ENCODE measurements at regions not wholly inside any gene's neighbourhood (a gene's known extent, or its start where the extent isn't known, plus 50 kb on each side); places are given as distances from the start of the nearest gene placed in this dataset.

DNA sequence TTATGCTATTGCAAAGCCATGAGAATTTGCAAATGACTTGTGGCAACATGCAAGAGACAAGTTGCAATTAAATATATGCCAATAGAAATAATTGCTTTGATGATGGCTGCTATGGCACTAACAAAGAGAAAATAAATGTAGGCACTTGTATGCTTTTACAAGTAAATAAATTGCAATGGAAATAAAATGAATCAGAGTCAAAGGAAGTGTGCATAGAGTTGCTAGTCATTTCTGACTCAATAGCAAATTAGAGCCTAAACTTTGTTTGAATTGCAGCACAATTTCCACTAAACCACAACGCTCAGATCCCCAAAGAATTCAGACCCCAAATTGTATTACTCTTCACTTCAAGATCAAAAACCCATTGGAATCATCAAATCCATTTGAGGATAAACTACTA lies 792.1 kb upstream of the ARGLU1 start:
- TF ChIP-seq, protein P1, sequence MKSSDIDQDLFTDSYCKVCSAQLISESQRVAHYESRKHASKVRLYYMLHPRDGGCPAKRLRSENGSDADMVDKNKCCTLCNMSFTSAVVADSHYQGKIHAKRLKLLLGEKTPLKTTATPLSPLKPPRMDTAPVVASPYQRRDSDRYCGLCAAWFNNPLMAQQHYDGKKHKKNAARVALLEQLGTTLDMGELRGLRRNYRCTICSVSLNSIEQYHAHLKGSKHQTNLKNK (CRISPR knock-in tag; IDR thresholded peaks at IDR 0.05): no peak
- TF ChIP-seq, protein P2, sequence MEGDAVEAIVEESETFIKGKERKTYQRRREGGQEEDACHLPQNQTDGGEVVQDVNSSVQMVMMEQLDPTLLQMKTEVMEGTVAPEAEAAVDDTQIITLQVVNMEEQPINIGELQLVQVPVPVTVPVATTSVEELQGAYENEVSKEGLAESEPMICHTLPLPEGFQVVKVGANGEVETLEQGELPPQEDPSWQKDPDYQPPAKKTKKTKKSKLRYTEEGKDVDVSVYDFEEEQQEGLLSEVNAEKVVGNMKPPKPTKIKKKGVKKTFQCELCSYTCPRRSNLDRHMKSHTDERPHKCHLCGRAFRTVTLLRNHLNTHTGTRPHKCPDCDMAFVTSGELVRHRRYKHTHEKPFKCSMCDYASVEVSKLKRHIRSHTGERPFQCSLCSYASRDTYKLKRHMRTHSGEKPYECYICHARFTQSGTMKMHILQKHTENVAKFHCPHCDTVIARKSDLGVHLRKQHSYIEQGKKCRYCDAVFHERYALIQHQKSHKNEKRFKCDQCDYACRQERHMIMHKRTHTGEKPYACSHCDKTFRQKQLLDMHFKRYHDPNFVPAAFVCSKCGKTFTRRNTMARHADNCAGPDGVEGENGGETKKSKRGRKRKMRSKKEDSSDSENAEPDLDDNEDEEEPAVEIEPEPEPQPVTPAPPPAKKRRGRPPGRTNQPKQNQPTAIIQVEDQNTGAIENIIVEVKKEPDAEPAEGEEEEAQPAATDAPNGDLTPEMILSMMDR (IDR thresholded peaks at IDR 0.05): no peak
- TF ChIP-seq GABPB1 (CRISPR knock-in tag; IDR thresholded peaks at IDR 0.05) (no peak), CREM (CRISPR knock-in tag; IDR thresholded peaks at IDR 0.05) (no peak), MYBL2 (CRISPR knock-in tag; IDR thresholded peaks at IDR 0.05) (no peak), ZBTB21 (CRISPR knock-in tag; IDR thresholded peaks at IDR 0.05; ENCODE audit: borderline replicate concordance) (no peak), FOXP1 (CRISPR knock-in tag; IDR thresholded peaks at IDR 0.05; ENCODE audit: borderline replicate concordance) (no peak)
- TF ChIP-seq, protein P3, sequence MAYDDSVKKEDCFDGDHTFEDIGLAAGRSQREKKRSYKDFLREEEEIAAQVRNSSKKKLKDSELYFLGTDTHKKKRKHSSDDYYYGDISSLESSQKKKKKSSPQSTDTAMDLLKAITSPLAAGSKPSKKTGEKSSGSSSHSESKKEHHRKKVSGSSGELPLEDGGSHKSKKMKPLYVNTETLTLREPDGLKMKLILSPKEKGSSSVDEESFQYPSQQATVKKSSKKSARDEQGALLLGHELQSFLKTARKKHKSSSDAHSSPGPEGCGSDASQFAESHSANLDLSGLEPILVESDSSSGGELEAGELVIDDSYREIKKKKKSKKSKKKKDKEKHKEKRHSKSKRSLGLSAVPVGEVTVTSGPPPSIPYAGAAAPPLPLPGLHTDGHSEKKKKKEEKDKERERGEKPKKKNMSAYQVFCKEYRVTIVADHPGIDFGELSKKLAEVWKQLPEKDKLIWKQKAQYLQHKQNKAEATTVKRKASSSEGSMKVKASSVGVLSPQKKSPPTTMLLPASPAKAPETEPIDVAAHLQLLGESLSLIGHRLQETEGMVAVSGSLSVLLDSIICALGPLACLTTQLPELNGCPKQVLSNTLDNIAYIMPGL (CRISPR knock-in tag; IDR thresholded peaks at IDR 0.05): no peak
- TF ChIP-seq, protein P4, sequence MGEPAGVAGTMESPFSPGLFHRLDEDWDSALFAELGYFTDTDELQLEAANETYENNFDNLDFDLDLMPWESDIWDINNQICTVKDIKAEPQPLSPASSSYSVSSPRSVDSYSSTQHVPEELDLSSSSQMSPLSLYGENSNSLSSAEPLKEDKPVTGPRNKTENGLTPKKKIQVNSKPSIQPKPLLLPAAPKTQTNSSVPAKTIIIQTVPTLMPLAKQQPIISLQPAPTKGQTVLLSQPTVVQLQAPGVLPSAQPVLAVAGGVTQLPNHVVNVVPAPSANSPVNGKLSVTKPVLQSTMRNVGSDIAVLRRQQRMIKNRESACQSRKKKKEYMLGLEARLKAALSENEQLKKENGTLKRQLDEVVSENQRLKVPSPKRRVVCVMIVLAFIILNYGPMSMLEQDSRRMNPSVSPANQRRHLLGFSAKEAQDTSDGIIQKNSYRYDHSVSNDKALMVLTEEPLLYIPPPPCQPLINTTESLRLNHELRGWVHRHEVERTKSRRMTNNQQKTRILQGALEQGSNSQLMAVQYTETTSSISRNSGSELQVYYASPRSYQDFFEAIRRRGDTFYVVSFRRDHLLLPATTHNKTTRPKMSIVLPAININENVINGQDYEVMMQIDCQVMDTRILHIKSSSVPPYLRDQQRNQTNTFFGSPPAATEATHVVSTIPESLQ (CRISPR knock-in tag; IDR thresholded peaks at IDR 0.05): no peak
